SK-N-SH (cell line): ENCODE measurements at regions not wholly inside any gene's neighbourhood (a gene's known extent, or its start where the extent isn't known, plus 50 kb on each side); places are given as distances from the start of the nearest gene placed in this dataset.

ENCODE experiments used
- MEF2A ChIP-seq: IDR thresholded peaks from 2 replicates; pipeline ENCODE4 v1.4.0; 2012; ENCODE audit warnings: low read depth, borderline replicate concordance
- SIN3A ChIP-seq: IDR thresholded peaks from 2 replicates; pipeline ENCODE4 v1.6.1; 2012; ENCODE audit warnings: low read depth, mild to moderate bottlenecking, low read length, moderate library complexity, borderline replicate concordance
- TF ChIP-seq, protein P1 (sequence below): fragments of 200-600 bp; sonication (generic); IDR thresholded peaks from 2 replicates; pipeline ENCODE4 v1.6.1; 2017; ENCODE audit warnings: antibody characterized with exemption, mild to moderate bottlenecking, moderate library complexity

GRCh38 chr9:78479441-78479840 is 182.5 kb downstream of the PSAT1 start:
- TF ChIP-seq SIN3A (no peak), MEF2A (no peak)
- TF ChIP-seq, protein P1, sequence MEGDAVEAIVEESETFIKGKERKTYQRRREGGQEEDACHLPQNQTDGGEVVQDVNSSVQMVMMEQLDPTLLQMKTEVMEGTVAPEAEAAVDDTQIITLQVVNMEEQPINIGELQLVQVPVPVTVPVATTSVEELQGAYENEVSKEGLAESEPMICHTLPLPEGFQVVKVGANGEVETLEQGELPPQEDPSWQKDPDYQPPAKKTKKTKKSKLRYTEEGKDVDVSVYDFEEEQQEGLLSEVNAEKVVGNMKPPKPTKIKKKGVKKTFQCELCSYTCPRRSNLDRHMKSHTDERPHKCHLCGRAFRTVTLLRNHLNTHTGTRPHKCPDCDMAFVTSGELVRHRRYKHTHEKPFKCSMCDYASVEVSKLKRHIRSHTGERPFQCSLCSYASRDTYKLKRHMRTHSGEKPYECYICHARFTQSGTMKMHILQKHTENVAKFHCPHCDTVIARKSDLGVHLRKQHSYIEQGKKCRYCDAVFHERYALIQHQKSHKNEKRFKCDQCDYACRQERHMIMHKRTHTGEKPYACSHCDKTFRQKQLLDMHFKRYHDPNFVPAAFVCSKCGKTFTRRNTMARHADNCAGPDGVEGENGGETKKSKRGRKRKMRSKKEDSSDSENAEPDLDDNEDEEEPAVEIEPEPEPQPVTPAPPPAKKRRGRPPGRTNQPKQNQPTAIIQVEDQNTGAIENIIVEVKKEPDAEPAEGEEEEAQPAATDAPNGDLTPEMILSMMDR, result no peak
